ENCODE measurements at regions not wholly inside any gene's neighbourhood (a gene's known extent, or its start where the extent isn't known, plus 50 kb on each side); places are given as distances from the start of the nearest gene placed in this dataset.
A peak's percentile ranks its signal among the peaks of the same experiment; 100 is the strongest.

GRCh38 chr7:130966246-130967009, 232.4 kb upstream of the KLF14 start:
- no peak for TF ChIP-seq CTCF (IDR thresholded peaks at IDR 0.05; ENCODE audit: control extremely low read depth, extremely low read depth)
- Histone ChIP-seq H3K9me3 (ENCODE audit: control insufficient read depth in 4 of 4, insufficient read depth in 3 of 4, low read length in 3 of 4) (no peaks in the 10 kb centered on the region), H3K27ac (ENCODE audit: low read depth in 1 of 2, low read length in 1 of 2) (no peak overlapping the region), H3K27me3 (ENCODE audit: control insufficient read depth in 3 of 3, insufficient read depth in 3 of 3, low read length in 2 of 3) (no peaks in the 10 kb centered on the region), H3K36me3 (ENCODE audit: control insufficient read depth in 4 of 4, insufficient read depth in 4 of 4, low read length in 4 of 4) (peaks cover 0 to 6% (median 1%) of the 10 kb centered on the region in 4 donors), H3K4me3 (no peak overlapping the region), H3K9ac (ENCODE audit: insufficient read depth in 1 of 2, low read length in 2 of 2) (no peak overlapping the region), H3K4me1 (ENCODE audit: control insufficient read depth in 5 of 5, insufficient read depth in 5 of 5, low read length in 5 of 5) (peaks cover 0 to 16% (median 0%) of the 10 kb centered on the region in 5 donors)
- ATAC-seq (ENCODE audit: insufficient read depth, low FRiP score) (no peak), DNase-seq (no peak)
- 89 to 94% methylated on average over 5 of the region's 5 CpGs for WGBS, 2 donors

DNA sequence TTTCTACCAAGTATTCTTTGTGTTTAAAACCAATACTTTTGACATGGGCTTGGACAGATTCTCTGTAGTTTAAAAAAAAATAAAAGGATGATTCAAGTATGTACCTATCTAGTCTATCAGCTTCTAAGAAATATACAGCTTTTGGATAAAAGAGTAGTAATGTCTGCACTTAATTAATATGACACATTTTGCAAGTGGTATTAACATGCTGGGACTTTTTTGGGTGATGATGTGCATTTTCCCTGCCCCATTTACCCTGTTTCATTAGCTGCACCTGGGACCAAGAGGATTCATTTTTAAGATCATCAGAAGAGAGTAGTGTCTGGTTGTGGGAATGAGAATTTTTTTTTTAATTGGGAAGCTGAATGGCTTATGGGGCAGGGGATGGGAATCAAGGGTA, 236.2 kb upstream of the KLF14 start:
- ATAC-seq (ENCODE audit: insufficient read depth, low FRiP score) (no peak), DNase-seq (no peak)
- Histone ChIP-seq H3K9me3 (ENCODE audit: control insufficient read depth in 4 of 4, insufficient read depth in 3 of 4, low read length in 3 of 4) (peaks cover 0 to 2% (median 0%) of the 10 kb centered on the region in 4 donors), H3K9ac (ENCODE audit: insufficient read depth in 1 of 2, low read length in 2 of 2) (no peak overlapping the region), H3K27me3 (ENCODE audit: control insufficient read depth in 3 of 3, insufficient read depth in 3 of 3, low read length in 2 of 3) (no peaks in the 10 kb centered on the region), H3K4me3 (no peak overlapping the region), H3K27ac (ENCODE audit: low read depth in 1 of 2, low read length in 1 of 2) (no peak overlapping the region), H3K36me3 (ENCODE audit: control insufficient read depth in 4 of 4, insufficient read depth in 4 of 4, low read length in 4 of 4) (peaks cover 0 to 16% (median under 1%) of the 10 kb centered on the region in 4 donors), H3K4me1 (ENCODE audit: control insufficient read depth in 5 of 5, insufficient read depth in 5 of 5, low read length in 5 of 5) (peaks cover 0 to 8% (median 0%) of the 10 kb centered on the region in 5 donors)
- no peak for TF ChIP-seq CTCF (IDR thresholded peaks at IDR 0.05; ENCODE audit: control extremely low read depth, extremely low read depth)

DNA sequence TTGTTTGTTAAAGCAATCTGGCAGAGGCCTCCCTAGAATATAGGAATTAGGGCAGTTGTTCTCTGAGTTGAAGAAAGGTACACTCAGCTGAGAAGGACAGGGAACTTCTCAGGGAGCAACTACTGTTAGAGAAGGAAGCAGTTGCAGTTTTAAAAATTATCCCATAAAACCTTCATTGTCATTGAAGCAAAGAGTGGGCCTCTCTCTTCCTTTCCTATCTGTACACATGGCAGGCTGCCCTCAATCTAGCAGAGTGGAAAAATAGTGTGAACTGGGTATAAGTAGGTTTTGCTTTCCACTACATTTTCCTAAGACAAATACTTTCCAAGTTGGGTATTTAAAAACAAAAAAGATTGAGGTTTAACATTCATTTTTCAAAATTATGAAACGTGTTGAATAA, 236.7 kb upstream of the KLF14 start:
- Histone ChIP-seq H3K9ac (ENCODE audit: insufficient read depth in 1 of 2, low read length in 2 of 2) (no peak overlapping the region), H3K36me3 (ENCODE audit: control insufficient read depth in 4 of 4, insufficient read depth in 4 of 4, low read length in 4 of 4) (peaks cover 0 to 18% (median under 1%) of the 10 kb centered on the region in 4 donors), H3K27me3 (ENCODE audit: control insufficient read depth in 3 of 3, insufficient read depth in 3 of 3, low read length in 2 of 3) (no peaks in the 10 kb centered on the region), H3K4me1 (ENCODE audit: control insufficient read depth in 5 of 5, insufficient read depth in 5 of 5, low read length in 5 of 5) (peaks cover 0 to 8% (median 0%) of the 10 kb centered on the region in 5 donors), H3K27ac (ENCODE audit: low read depth in 1 of 2, low read length in 1 of 2) (no peak overlapping the region), H3K9me3 (ENCODE audit: control insufficient read depth in 4 of 4, insufficient read depth in 3 of 4, low read length in 3 of 4) (peaks cover 0 to 2% (median 0%) of the 10 kb centered on the region in 4 donors), H3K4me3 (no peak overlapping the region)
- WGBS, 2 donors: 25 to 51% methylated on average over 1 of the region's 1 CpG
- ATAC-seq (ENCODE audit: insufficient read depth, low FRiP score) (no peak), DNase-seq (peak in 1 of 3 donors; percentile 25)
- no peak for TF ChIP-seq CTCF (IDR thresholded peaks at IDR 0.05; ENCODE audit: control extremely low read depth, extremely low read depth)
